H1 (cell line): ENCODE measurements at regions not wholly inside any gene's neighbourhood (a gene's known extent, or its start where the extent isn't known, plus 50 kb on each side); places are given as distances from the start of the nearest gene placed in this dataset.

Experiments
- CTCF ChIA-PET: fragments of 300-600 bp; sonication (Branson Sonifier 250); formaldehyde crosslinking; loops from one replicate; lab custom pipeline; 2021; ENCODE audit not compliant: partially characterized antibody; lab: Charles Lee
- POLR2A ChIA-PET: fragments of 300-600 bp; sonication (Branson Sonifier 250); formaldehyde crosslinking; loops from one replicate; lab custom pipeline; 2021; ENCODE audit warnings: inconsistent platforms; ENCODE audit not compliant: partially characterized antibody; lab: Charles Lee
- DNase-seq, 2 experiments: peaks; one replicate each; pipeline versions ENCODE4 v3.0.0 to v3.0.0-alpha.2; 2010 to 2022; ENCODE audit warnings: low spot score in 2 of 2, low read depth in 1 of 2, mixed read lengths in 1 of 2
- FAIRE-seq: peaks from 2 replicates; lab custom pipeline; 2011; peaks lifted over from hg19 to GRCh38; lab: Jason Lieb, UNC
- H2AFZ ChIP-seq: 2 replicates; pipeline ENCODE4 v1.8.1; 2012; ENCODE audit warnings: low read length, inconsistent platforms
- H2AK5ac ChIP-seq: 2 replicates; pipeline ENCODE4 v1.6.1; 2013; ENCODE audit warnings: low read depth, low read length
- H2BK120ac ChIP-seq: replicated peaks from 2 replicates; pipeline ENCODE3; 2013; ENCODE audit warnings: low read depth, low read length, inconsistent platforms
- H2BK12ac ChIP-seq: 2 replicates; pipeline ENCODE4 v1.6.1; 2013; ENCODE audit warnings: low read depth, low read length
- H2BK15ac ChIP-seq: 2 replicates; pipeline ENCODE4 v1.6.1; 2013; ENCODE audit warnings: low read length
- H2BK20ac ChIP-seq: 2 replicates; pipeline ENCODE4 v1.6.1; 2013; ENCODE audit warnings: low read length
- H2BK5ac ChIP-seq: 2 replicates; pipeline ENCODE4 v1.6.1; 2013; ENCODE audit warnings: low read depth, low read length
- H3K14ac ChIP-seq: 2 replicates; pipeline ENCODE4 v1.6.1; 2013; ENCODE audit warnings: inconsistent platforms; ENCODE audit not compliant: insufficient read length
- H3K18ac ChIP-seq: 2 replicates; pipeline ENCODE4 v1.6.1; 2013; ENCODE audit warnings: low read length; ENCODE audit errors: extremely low read depth
- H3K23ac ChIP-seq: 2 replicates; pipeline ENCODE4 v1.6.1; 2013; ENCODE audit warnings: inconsistent platforms; ENCODE audit not compliant: insufficient read length
- H3K23me2 ChIP-seq: 2 replicates; pipeline ENCODE4 v1.6.1; 2013; ENCODE audit warnings: low read depth, low read length
- H3K27ac ChIP-seq: 2 replicates; pipeline ENCODE4 v1.6.1; 2011; ENCODE audit warnings: low read depth, low read length, inconsistent platforms
- H3K27me3 ChIP-seq, 4 experiments: replicated peaks in 1 of 4; 1 replicate in 1 of 4; 2 replicates in 3 of 4; pipeline versions ENCODE4 v1.6.1 to v1.8.1; 2011 to 2013; ENCODE audit warnings: low read length in 3 of 4, mild to moderate bottlenecking in 3 of 4, inconsistent platforms in 2 of 4, mixed read lengths in 2 of 4, moderate library complexity in 1 of 4; ENCODE audit not compliant: control insufficient read depth in 3 of 4, insufficient read depth in 3 of 4; ENCODE audit errors: extremely low read depth in 1 of 4
- H3K36me3 ChIP-seq, 4 experiments: 2 replicates each; pipeline versions ENCODE4 v1.6.1 to v1.8.1; 2011 to 2013; ENCODE audit warnings: mild to moderate bottlenecking in 4 of 4, low read length in 3 of 4, moderate library complexity in 2 of 4, control low read depth in 1 of 4, inconsistent platforms in 1 of 4; ENCODE audit not compliant: insufficient read depth in 4 of 4, control insufficient read depth in 2 of 4
- H3K4ac ChIP-seq: replicated peaks from 2 replicates; pipeline ENCODE3; 2013; ENCODE audit warnings: low read length, low read depth, mixed read lengths, inconsistent platforms; ENCODE audit not compliant: insufficient read length
- H3K4me1 ChIP-seq, 4 experiments: replicated peaks in 1 of 4; 1 replicate in 1 of 4; 2 replicates in 3 of 4; pipeline versions ENCODE4 v1.6.1 to v1.8.1; 2011 to 2013; ENCODE audit warnings: low read length in 3 of 4, inconsistent platforms in 2 of 4, mixed read lengths in 1 of 4; ENCODE audit not compliant: insufficient read depth in 4 of 4, control insufficient read depth in 3 of 4
- H3K4me2 ChIP-seq, 2 experiments: 2 replicates each; pipeline versions ENCODE4 v1.6.1 to v1.8.1; 2011 to 2013; ENCODE audit warnings: low read depth in 2 of 2, low read length in 2 of 2, control low read depth in 1 of 2, inconsistent platforms in 1 of 2, mild to moderate bottlenecking in 1 of 2; ENCODE audit not compliant: insufficient read depth in 1 of 2
- H3K4me3 ChIP-seq, 4 experiments: fragments of 200-600, 300-600 bp in 1 of 4; sonication (generic), shearing (Covaris generic), sonication (Bioruptor Twin) in 1 of 4; 2 replicates each; pipeline versions ENCODE4 v1.5.1 to v1.8.1; 2011 to 2016; ENCODE audit warnings: low read length in 4 of 4, low read depth in 3 of 4, control low read depth in 2 of 4, inconsistent platforms in 2 of 4, mild to moderate bottlenecking in 2 of 4, mixed read lengths in 1 of 4, moderate library complexity in 1 of 4; ENCODE audit not compliant: insufficient read depth in 2 of 4; ENCODE audit errors: extremely low read depth in 1 of 4
- H3K56ac ChIP-seq: replicated peaks from 2 replicates; pipeline ENCODE3; 2013; ENCODE audit warnings: low read depth, mild to moderate bottlenecking, mixed read lengths, low read length, inconsistent platforms; ENCODE audit not compliant: insufficient read length
- H3K79me1 ChIP-seq: 2 replicates; pipeline ENCODE4 v1.6.1; 2013; ENCODE audit warnings: low read depth, low read length, control low read depth
- H3K79me2 ChIP-seq, 2 experiments: 2 replicates each; pipeline versions ENCODE4 v1.6.1 to v1.8.1; 2012 to 2013; ENCODE audit warnings: low read length in 2 of 2, mild to moderate bottlenecking in 2 of 2, inconsistent platforms in 1 of 2; ENCODE audit not compliant: insufficient read depth in 2 of 2, control insufficient read depth in 1 of 2
- H3K9ac ChIP-seq, 4 experiments: replicated peaks in 1 of 4; 1 replicate in 1 of 4; 2 replicates in 3 of 4; pipeline versions ENCODE4 v1.6.1 to v1.8.1; 2011 to 2013; ENCODE audit warnings: low read depth in 3 of 4, low read length in 3 of 4, control low read depth in 2 of 4, mild to moderate bottlenecking in 2 of 4, moderate library complexity in 2 of 4, inconsistent platforms in 1 of 4; ENCODE audit errors: extremely low read depth in 1 of 4
- H3K9me3 ChIP-seq, 2 experiments: 2 replicates each; pipeline versions ENCODE4 v1.6.1 to v1.8.1; 2012 to 2013; ENCODE audit warnings: mild to moderate bottlenecking in 2 of 2, moderate library complexity in 2 of 2, control low read depth in 1 of 2, inconsistent platforms in 1 of 2, low read depth in 1 of 2, low read length in 1 of 2, mixed read lengths in 1 of 2; ENCODE audit not compliant: insufficient read depth in 2 of 2
- H4K20me1 ChIP-seq, 2 experiments: replicated peaks in 1 of 2; 2 replicates each; pipeline versions ENCODE3 to v1.8.1; 2011 to 2013; ENCODE audit warnings: inconsistent platforms in 2 of 2, low read length in 2 of 2, mild to moderate bottlenecking in 1 of 2; ENCODE audit not compliant: insufficient read depth in 2 of 2, control insufficient read depth in 1 of 2
- H4K5ac ChIP-seq: 2 replicates; pipeline ENCODE4 v1.6.1; 2013; ENCODE audit warnings: low read length, low read depth, mixed read lengths, inconsistent platforms; ENCODE audit not compliant: insufficient read length
- H4K8ac ChIP-seq: 2 replicates; pipeline ENCODE4 v1.8.0; 2013; ENCODE audit warnings: mild to moderate bottlenecking, moderate library complexity, low read length, inconsistent platforms; ENCODE audit not compliant: insufficient read depth; ENCODE audit errors: extremely low read depth
- H4K91ac ChIP-seq: replicated peaks from 2 replicates; pipeline ENCODE3; 2013; ENCODE audit warnings: low read length, mixed read lengths, inconsistent platforms; ENCODE audit not compliant: insufficient read length
- BACH1 ChIP-seq: IDR thresholded peaks from 2 replicates; pipeline ENCODE4 v1.6.1; 2012; ENCODE audit warnings: low read length, improper control_type of control experiment
- CTBP2 ChIP-seq: IDR thresholded peaks from 2 replicates; pipeline ENCODE4 v1.7.0; 2011; ENCODE audit warnings: borderline replicate concordance, mild to moderate bottlenecking, moderate library complexity, mixed read lengths, low read length; ENCODE audit not compliant: insufficient read depth, insufficient read length
- JUN ChIP-seq: IDR thresholded peaks from 2 replicates; pipeline ENCODE4 v1.6.1; 2011; ENCODE audit warnings: low read depth, mild to moderate bottlenecking, improper control_type of control experiment, low read length
- MAFK ChIP-seq: IDR thresholded peaks from 2 replicates; pipeline ENCODE4 v1.6.1; 2012; ENCODE audit warnings: low read depth, mild to moderate bottlenecking, improper control_type of control experiment, low read length
- POLR2A ChIP-seq, 2 experiments: IDR thresholded peaks; 1 replicate in 1 of 2; 2 replicates in 1 of 2; pipeline ENCODE4 v1.6.1; 2011; ENCODE audit warnings: low read depth in 2 of 2, low read length in 2 of 2, mild to moderate bottlenecking in 2 of 2; ENCODE audit errors: control extremely low read depth in 1 of 2
- RFX5 ChIP-seq: IDR thresholded peaks from 2 replicates; pipeline ENCODE4 v1.6.1; 2011; ENCODE audit warnings: low read depth, low read length, improper control_type of control experiment, borderline replicate concordance
- RNF2 ChIP-seq: fragments of 200-900, 300-1000 bp; sonication (generic); IDR thresholded peaks from 2 replicates; pipeline ENCODE4 v1.7.1; 2016; ENCODE audit warnings: borderline replicate concordance, low read depth, mild to moderate bottlenecking, antibody characterized with exemption, low read length; ENCODE audit not compliant: poor library complexity, severe bottlenecking; ENCODE audit errors: missing control alignments
- RXRA ChIP-seq: IDR thresholded peaks from 2 replicates; pipeline ENCODE4 v1.6.1; 2011; ENCODE audit warnings: low read depth, mild to moderate bottlenecking, low read length, moderate library complexity; ENCODE audit not compliant: insufficient read depth
- SP4 ChIP-seq: IDR thresholded peaks from 2 replicates; pipeline ENCODE4 v1.6.1; 2012; ENCODE audit warnings: low read length, inconsistent platforms
- TEAD4 ChIP-seq: IDR thresholded peaks from 2 replicates; pipeline ENCODE4 v1.6.1; 2012; ENCODE audit warnings: low read depth, low read length, inconsistent platforms, mixed read lengths
- ZNF274 ChIP-seq: IDR thresholded peaks from 2 replicates; pipeline ENCODE4 v1.7.0; 2012; ENCODE audit warnings: low read length, borderline replicate concordance; ENCODE audit errors: extremely low read depth
- WGBS, 2 experiments: shearing (Covaris generic) in 1 of 2; methylation state at CpG; one replicate each; pipeline versions ENCODE4 v1.1.6 to v1.1.7; 2013 to 2015; ENCODE audit warnings: low lambda C conversion rate in 2 of 2, mixed read lengths in 2 of 2, inconsistent platforms in 1 of 2, low coverage in 1 of 2, missing lambda C conversion rate in 1 of 2; ENCODE audit not compliant: insufficient replicate concordance in 2 of 2, insufficient coverage in 1 of 2, insufficient read length in 1 of 2; ENCODE audit errors: extremely low coverage in 1 of 2, missing lambda C conversion rate in 1 of 2; 5-methylcytosine and 5-hydroxymethylcytosine counted together
- TF ChIP-seq, protein P1 (sequence below): IDR thresholded peaks from 2 replicates; pipeline ENCODE4 v1.6.1; 2012; ENCODE audit warnings: inconsistent platforms

DNA sequence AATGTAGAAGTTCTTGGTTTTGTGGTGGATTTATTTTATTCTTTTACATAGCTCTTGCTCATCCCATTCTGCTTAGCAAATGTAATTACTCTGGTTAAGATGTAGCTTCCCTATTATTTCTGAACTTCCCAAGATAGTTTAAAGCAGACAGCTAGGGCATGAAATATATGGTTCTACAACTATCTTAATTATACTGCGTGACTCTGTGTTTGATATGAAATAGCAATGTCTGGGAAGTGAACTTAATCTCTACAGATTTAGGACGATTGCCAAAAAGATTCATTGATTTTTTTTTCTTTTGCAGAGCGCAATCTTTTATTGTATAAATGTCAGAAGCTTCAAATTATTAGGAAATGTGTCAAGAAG, 529.3 kb upstream of the ZNF608 start:
- Histone ChIP-seq H3K4ac (no peak overlapping the region), H3K23ac (no peak overlapping the region), H3K9me3 (no peaks in the 10 kb centered on the region), H4K20me1 (no peaks in the 10 kb centered on the region), H3K79me1 (no peaks in the 10 kb centered on the region), H3K56ac (no peak overlapping the region), H3K27me3 (no peaks in the 10 kb centered on the region), H4K5ac (no peak overlapping the region), H2AK5ac (no peak overlapping the region), H3K4me2 (no peak overlapping the region), H3K14ac (no peak overlapping the region), H2AFZ (no peak overlapping the region), H2BK20ac (no peak overlapping the region), H4K8ac (no peak overlapping the region), H3K9ac (no peak overlapping the region), H3K4me1 (peaks cover 0 to 4% (median 2%) of the 10 kb centered on the region in 4 experiments; a peak in 2 of 7 replicates), H2BK5ac (no peak overlapping the region), H3K79me2 (no peaks in the 10 kb centered on the region), H2BK120ac (no peak overlapping the region), H3K27ac (no peak overlapping the region), H4K91ac (no peak overlapping the region), H2BK15ac (no peak overlapping the region), H3K36me3 (no peaks in the 10 kb centered on the region), H3K18ac (no peak overlapping the region), H3K23me2 (no peaks in the 10 kb centered on the region), H3K4me3 (no peak overlapping the region), H2BK12ac (no peak overlapping the region)
- ChIA-PET CTCF (interaction anchor here (0.6 to 1.3 kb wide), 5 partner anchors 12 to 1794 kb away, joined by 3 to 4 read pairs (median 3); no protein-coding TSS in a partner anchor), POLR2A (no interaction called here)
- TF ChIP-seq CTBP2 = no peak
- TF ChIP-seq BACH1 = no peak
- no peak for TF ChIP-seq POLR2A (IDR thresholded peaks at IDR 0.05; ENCODE audit: control extremely low read depth in 1 of 2, low read depth in 2 of 2, low read length in 2 of 2)
- no peak for TF ChIP-seq JUN
- no peak for TF ChIP-seq RFX5
- TF ChIP-seq ZNF274 = no peak
- TF ChIP-seq MAFK = no peak
- TF ChIP-seq TEAD4 = no peak
- no peak for TF ChIP-seq RXRA
- TF ChIP-seq SP4 = no peak
- no peak for TF ChIP-seq RNF2
- TF ChIP-seq, protein P1, sequence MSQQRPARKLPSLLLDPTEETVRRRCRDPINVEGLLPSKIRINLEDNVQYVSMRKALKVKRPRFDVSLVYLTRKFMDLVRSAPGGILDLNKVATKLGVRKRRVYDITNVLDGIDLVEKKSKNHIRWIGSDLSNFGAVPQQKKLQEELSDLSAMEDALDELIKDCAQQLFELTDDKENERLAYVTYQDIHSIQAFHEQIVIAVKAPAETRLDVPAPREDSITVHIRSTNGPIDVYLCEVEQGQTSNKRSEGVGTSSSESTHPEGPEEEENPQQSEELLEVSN = no peak
- FAIRE-seq = no peak
- 80% methylated on average over 3 of the region's 3 CpGs; no CpG with 5 or more reads in 1 of the 2 experiments for WGBS, 2 experiments
- no peak for DNase-seq
